Caki2 (cell line): ENCODE measurements at regions not wholly inside any gene's neighbourhood (a gene's known extent, or its start where the extent isn't known, plus 50 kb on each side); places are given as distances from the start of the nearest gene placed in this dataset.
A peak's percentile ranks its signal among the peaks of the same experiment; 100 is the strongest.
"Not testable (repeated sequence)": the region's sequence is repeated elsewhere in the genome, so short reads cannot be mapped to it uniquely, and the experiment has no call there.

Source experiments
- DNase-seq: peaks from one replicate; pipeline ENCODE4 v3.0.0-alpha.2; 2015; ENCODE audit warnings: low read depth
- in situ Hi-C: cut with HindIII; loops from 2 replicates; pipeline ENCODE4 v1.10.0; 2016; ENCODE audit warnings: low sequenced_read_pairs, low pct_unique_long_range_greater_than_20kb, mixed read lengths

- in situ Hi-C loops, DNase-seq: not testable (repeated sequence)
Measured at GRCh38 chr20:29409160-29409689, 1848.2 kb upstream of the DEFB115 start.

GRCh38 chr20:29409833-29410805, 1847.3 kb upstream of the DEFB115 start:
- no peak for DNase-seq
- in situ Hi-C loops, result no loop called here

GRCh38 chr20:29410806-29411457, 1846.5 kb upstream of the DEFB115 start:
- no peak for DNase-seq
- in situ Hi-C loops, result no loop called here

GRCh38 chr20:29411458-29411820, 1846.0 kb upstream of the DEFB115 start:
- DNase-seq, in situ Hi-C loops: not testable (repeated sequence)

- in situ Hi-C loops, result no loop called here
Measured at GRCh38 chr20:29419378-29419777, 1838.1 kb upstream of the DEFB115 start.

GRCh38 chr20:29427201-29428060, 1830.0 kb upstream of the DEFB115 start:
- no peak for DNase-seq
- in situ Hi-C loops, result no loop called here

More at GRCh38 chr20:29419378-29419777, 1838.1 kb upstream of the DEFB115 start:
- no peak for DNase-seq

- no peak for DNase-seq
- in situ Hi-C loops, result no loop called here
Measured at GRCh38 chr20:29430531-29430930, 1826.9 kb upstream of the DEFB115 start.

- in situ Hi-C loops, DNase-seq: not testable (repeated sequence)
Measured at GRCh38 chr20:29440721-29441120, 1816.7 kb upstream of the DEFB115 start.

GRCh38 chr20:29443206-29443781, 1814.2 kb upstream of the DEFB115 start:
- DNase-seq, result peak; percentile 55
- in situ Hi-C loops, result not testable (repeated sequence)

- in situ Hi-C loops, result no loop called here
- DNase-seq, result no peak
Measured at GRCh38 chr20:29443819-29444218, 1813.6 kb upstream of the DEFB115 start.

- in situ Hi-C loops, result not testable (repeated sequence)
Measured at GRCh38 chr20:29445050-29445907, 1812.2 kb upstream of the DEFB115 start.

GRCh38 chr20:29447517-29448484, 1809.7 kb upstream of the DEFB115 start:
- DNase-seq, in situ Hi-C loops: not testable (repeated sequence)

More at GRCh38 chr20:29445050-29445907, 1812.2 kb upstream of the DEFB115 start:
- DNase-seq, result not testable (repeated sequence)

GRCh38 chr20:29448806-29449470, 1808.5 kb upstream of the DEFB115 start:
- DNase-seq, result no peak
- in situ Hi-C loops, result no loop called here

- no peak for DNase-seq
- in situ Hi-C loops, result no loop called here
Measured at GRCh38 chr20:29452186-29452585, 1805.3 kb upstream of the DEFB115 start.

GRCh38 chr20:29456987-29457693, 1800.3 kb upstream of the DEFB115 start:
- in situ Hi-C loops, result not testable (repeated sequence)
- peak; percentile 20 for DNase-seq
